IMR-90 (cell line): ENCODE measurements at regions not wholly inside any gene's neighbourhood (a gene's known extent, or its start where the extent isn't known, plus 50 kb on each side); places are given as distances from the start of the nearest gene placed in this dataset.

Experiments used
- ATAC-seq: fragments of 200-7000 bp; cut with Tn5 transposase; 2 replicates; pipeline ENCODE4 v1.9.1; 2020; ENCODE audit warnings: low read depth, mild to moderate bottlenecking, moderate library complexity
- BruUV-seq: library from RNA; stranded (reverse); fragments of 400-500 nt; replicated peaks from 2 replicates; lab custom pipeline; 2021; lab: Mats Ljungman, UMichigan
- CTCF ChIA-PET: fragments of 300-600 bp; formaldehyde crosslinking; extraction: SDS; loops from one replicate; lab custom pipeline; 2021; ENCODE audit warnings: antibody characterized with exemption; lab: Yijun Ruan, JAX
- POLR2A ChIA-PET: fragments of 300-600 bp; sonication (Branson Sonifier 250); formaldehyde crosslinking; loops from one replicate; lab custom pipeline; 2022; ENCODE audit warnings: antibody characterized with exemption; ENCODE audit not compliant: unreplicated experiment; lab: Charles Lee
- DNase-seq: peaks from one replicate; pipeline ENCODE4 v3.0.0; 2013
- H2AFZ ChIP-seq: replicated peaks from 2 replicates; pipeline ENCODE3; 2013; ENCODE audit warnings: low read length, mild to moderate bottlenecking; ENCODE audit not compliant: poor library complexity
- H2AK5ac ChIP-seq: 2 replicates; pipeline ENCODE4 v1.6.1; 2013; ENCODE audit warnings: low read depth, low read length, inconsistent platforms
- H2AK9ac ChIP-seq: replicated peaks from 2 replicates; pipeline ENCODE3; 2013; ENCODE audit warnings: mild to moderate bottlenecking, low read depth, low read length, moderate library complexity; ENCODE audit not compliant: poor library complexity
- H2BK120ac ChIP-seq: 2 replicates; pipeline ENCODE4 v1.6.1; 2013; ENCODE audit warnings: low read depth, low read length, inconsistent platforms
- H2BK15ac ChIP-seq: 3 replicates; pipeline ENCODE4 v1.6.1; 2013; ENCODE audit warnings: low read depth, low read length, inconsistent platforms
- H2BK20ac ChIP-seq: 2 replicates; pipeline ENCODE4 v1.6.1; 2013; ENCODE audit warnings: low read depth, mild to moderate bottlenecking, inconsistent platforms, low read length, moderate library complexity
- H2BK5ac ChIP-seq: 2 replicates; pipeline ENCODE4 v1.6.1; 2013; ENCODE audit warnings: mild to moderate bottlenecking, low read depth, low read length, inconsistent platforms; ENCODE audit not compliant: poor library complexity, severe bottlenecking
- H3K14ac ChIP-seq: replicated peaks from 2 replicates; pipeline ENCODE4 v1.6.1; 2013; ENCODE audit warnings: low read depth, low read length, inconsistent platforms
- H3K18ac ChIP-seq: 2 replicates; pipeline ENCODE4 v1.6.1; 2013; ENCODE audit warnings: low read depth, low read length, control low read depth
- H3K23ac ChIP-seq: 2 replicates; pipeline ENCODE4 v1.6.1; 2013; ENCODE audit warnings: low read depth, low read length, inconsistent platforms
- H3K27ac ChIP-seq: 2 replicates; pipeline ENCODE4 v1.5.1; 2013; ENCODE audit warnings: mild to moderate bottlenecking, control low read depth, low read length; ENCODE audit not compliant: insufficient read depth
- H3K27me3 ChIP-seq: 2 replicates; pipeline ENCODE4 v1.6.1; 2013; ENCODE audit warnings: low read length; ENCODE audit not compliant: control insufficient read depth, insufficient read depth
- H3K36me3 ChIP-seq: 2 replicates; pipeline ENCODE4 v1.6.1; 2013; ENCODE audit warnings: low read length, mixed read lengths; ENCODE audit not compliant: control insufficient read depth, insufficient read depth
- H3K4ac ChIP-seq: 2 replicates; pipeline ENCODE4 v1.6.1; 2013; ENCODE audit warnings: low read depth, low read length, inconsistent platforms
- H3K4me1 ChIP-seq: 2 replicates; pipeline ENCODE4 v1.6.1; 2013; ENCODE audit warnings: low read length, mixed read lengths; ENCODE audit not compliant: control insufficient read depth, insufficient read depth
- H3K4me2 ChIP-seq: 2 replicates; pipeline ENCODE4 v1.6.1; 2013; ENCODE audit warnings: low read depth, mild to moderate bottlenecking, control low read depth, low read length, moderate library complexity
- H3K4me3 ChIP-seq: 2 replicates; pipeline ENCODE4 v1.5.1; 2013; ENCODE audit warnings: low read depth, mild to moderate bottlenecking, control low read depth, low read length, moderate library complexity; ENCODE audit not compliant: insufficient read depth
- H3K56ac ChIP-seq: 2 replicates; pipeline ENCODE4 v1.6.1; 2013; ENCODE audit warnings: low read length, inconsistent platforms; ENCODE audit not compliant: insufficient read depth; ENCODE audit errors: extremely low read depth
- H3K79me1 ChIP-seq, 2 experiments: 2 replicates each; pipeline ENCODE4 v1.6.1; 2013; ENCODE audit warnings: low read length in 2 of 2, inconsistent platforms in 1 of 2, low read depth in 1 of 2
- H3K9ac ChIP-seq: 2 replicates; pipeline ENCODE4 v1.6.1; 2013; ENCODE audit warnings: low read depth, low read length, control low read depth
- H3K9me1 ChIP-seq: 2 replicates; pipeline ENCODE4 v1.6.1; 2013; ENCODE audit warnings: low read length, inconsistent platforms; ENCODE audit not compliant: insufficient read depth
- H3K9me3 ChIP-seq: 2 replicates; pipeline ENCODE4 v1.6.1; 2013; ENCODE audit warnings: low read length; ENCODE audit not compliant: control insufficient read depth, insufficient read depth
- H4K20me1 ChIP-seq: 2 replicates; pipeline ENCODE4 v1.6.1; 2013; ENCODE audit warnings: low read length, inconsistent platforms; ENCODE audit not compliant: insufficient read depth
- H4K5ac ChIP-seq: 2 replicates; pipeline ENCODE4 v1.6.1; 2013; ENCODE audit warnings: mild to moderate bottlenecking, low read depth, low read length, control low read depth
- H4K8ac ChIP-seq, 2 experiments: 2 replicates each; pipeline ENCODE4 v1.6.1; 2013; ENCODE audit warnings: low read depth in 2 of 2, low read length in 2 of 2, control low read depth in 1 of 2, inconsistent platforms in 1 of 2
- H4K91ac ChIP-seq: 2 replicates; pipeline ENCODE4 v1.6.1; 2013; ENCODE audit warnings: low read depth, low read length, inconsistent platforms; ENCODE audit not compliant: insufficient read depth
- BHLHE40 ChIP-seq: fragments of 150-350 bp; IDR thresholded peaks from 2 replicates; pipeline ENCODE4 v1.6.1; 2016; ENCODE audit warnings: mild to moderate bottlenecking, low read depth, low read length
- CEBPB ChIP-seq: IDR thresholded peaks from 2 replicates; pipeline ENCODE4 v1.6.1; 2012; ENCODE audit warnings: low read depth, low read length, improper control_type of control experiment
- CHD1 ChIP-seq: IDR thresholded peaks from 2 replicates; pipeline ENCODE4 v1.6.1; 2012; ENCODE audit warnings: low read depth, low read length, improper control_type of control experiment
- FOS ChIP-seq: fragments of 150-350 bp; IDR thresholded peaks from 2 replicates; pipeline ENCODE4 v1.6.1; 2016; ENCODE audit warnings: low read depth, low read length
- MAFK ChIP-seq: IDR thresholded peaks from 2 replicates; pipeline ENCODE4 v1.6.1; 2012; ENCODE audit warnings: low read depth, low read length, improper control_type of control experiment
- MAZ ChIP-seq: IDR thresholded peaks from 2 replicates; pipeline ENCODE4 v1.6.1; 2012; ENCODE audit warnings: low read depth, mild to moderate bottlenecking, low read length, improper control_type of control experiment, moderate library complexity, borderline replicate concordance
- MXI1 ChIP-seq: IDR thresholded peaks from 2 replicates; pipeline ENCODE4 v1.6.1; 2012; ENCODE audit warnings: low read depth, mild to moderate bottlenecking, low read length, moderate library complexity, borderline replicate concordance
- NFE2L2 ChIP-seq: fragments of 150-350 bp; IDR thresholded peaks from 2 replicates; pipeline ENCODE4 v1.6.1; 2016; ENCODE audit warnings: low read depth, mild to moderate bottlenecking, low read length
- POLR2A ChIP-seq: IDR thresholded peaks from 2 replicates; pipeline ENCODE4 v1.6.1; 2012; ENCODE audit warnings: mild to moderate bottlenecking, low read depth, low read length
- RAD21 ChIP-seq: IDR thresholded peaks from 2 replicates; pipeline ENCODE4 v1.6.1; 2012; ENCODE audit warnings: low read length, improper control_type of control experiment
- RCOR1 ChIP-seq: IDR thresholded peaks from 2 replicates; pipeline ENCODE4 v1.6.1; 2012; ENCODE audit warnings: mild to moderate bottlenecking, low read length, improper control_type of control experiment; ENCODE audit not compliant: insufficient replicate concordance
- RFX5 ChIP-seq: IDR thresholded peaks from 2 replicates; pipeline ENCODE4 v1.8.0; 2012; ENCODE audit warnings: low read depth, mild to moderate bottlenecking, low read length, moderate library complexity
- SMC3 ChIP-seq: fragments of 150-350 bp; IDR thresholded peaks from 2 replicates; pipeline ENCODE4 v1.6.1; 2016; ENCODE audit warnings: low read depth, mild to moderate bottlenecking, antibody characterized with exemption, low read length, moderate library complexity
- WGBS, 2 experiments: methylation state at CpG; one replicate each; pipeline versions ENCODE4 v1.1.5 to v1.1.7; 2013; ENCODE audit warnings: missing lambda C conversion rate in 2 of 2; ENCODE audit not compliant: insufficient read length in 1 of 2; ENCODE audit errors: extremely low coverage in 2 of 2; 5-methylcytosine and 5-hydroxymethylcytosine counted together
- dilution Hi-C: fragments of 300-500 bp; cut with HindIII; formaldehyde crosslinking; loops from one replicate; pipeline ENCODE4 v1.14.3; 2018; ENCODE audit warnings: low sequenced_read_pairs; ENCODE audit not compliant: unreplicated experiment
- in situ Hi-C: fragments of 300-500 bp; cut with MboI; formaldehyde crosslinking; loops from 3 replicates; pipeline ENCODE4 v1.14.3; 2019; ENCODE audit warnings: low sequenced_read_pairs, inconsistent platforms, mixed read lengths
- intact Hi-C: fragments of 100-400 bp; cut with micrococcal nuclease; formaldehyde crosslinking; loops from 2 replicates; pipeline ENCODE4 v1.10.0; 2022
- TF ChIP-seq, protein P1 (sequence below): conservative IDR thresholded peaks from 2 replicates; pipeline ENCODE4 v1.5.1; 2012; ENCODE audit warnings: mild to moderate bottlenecking, low read depth, low read length, improper control_type of control experiment
- TF ChIP-seq, protein P2 (sequence below): fragments of 150-350 bp; IDR thresholded peaks from 2 replicates; pipeline ENCODE4 v1.6.1; 2016; ENCODE audit warnings: low read depth, mild to moderate bottlenecking, low read length, moderate library complexity, borderline replicate concordance
- TF ChIP-seq, protein P3 (sequence below): fragments of 150-350 bp; IDR thresholded peaks from 2 replicates; pipeline ENCODE4 v1.6.1; 2017; ENCODE audit warnings: mild to moderate bottlenecking, antibody characterized with exemption, low read length, low read depth

DNA sequence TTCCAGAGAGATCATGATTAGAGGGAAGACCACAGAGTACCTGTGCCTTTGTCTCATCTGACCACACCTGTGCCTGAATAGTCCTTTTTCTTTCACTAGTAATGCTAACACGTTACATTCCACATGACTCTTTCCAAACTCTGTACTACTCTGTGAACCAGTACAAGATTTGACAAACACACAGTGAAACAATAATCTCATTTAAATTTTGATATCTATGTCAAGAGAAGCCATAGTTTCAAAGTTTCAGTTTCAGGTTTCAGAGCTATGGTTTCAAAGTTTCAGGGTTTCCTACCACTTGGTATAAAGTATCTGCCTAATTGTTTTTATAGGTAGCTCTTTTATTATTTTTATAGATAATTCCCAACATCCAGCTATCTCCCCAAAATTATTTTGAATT, 62.0 kb upstream of the PHACTR2 start:
- H2BK5ac ChIP-seq, result no peak overlapping the region
- peaks cover 8% of the 10 kb centered on the region for H3K4me1 ChIP-seq
- no peaks in the 10 kb centered on the region for H3K36me3 ChIP-seq
- H4K91ac ChIP-seq, result no peak overlapping the region
- H3K9me1 ChIP-seq, result peaks cover 3% of the 10 kb centered on the region; the same call in 1 of the 2 replicates
- H3K9me3 ChIP-seq, result no peaks in the 10 kb centered on the region
- no peak overlapping the region for H2BK15ac ChIP-seq
- H3K27me3 ChIP-seq, result no peaks in the 10 kb centered on the region
- intact Hi-C loops (no loop called here), in situ Hi-C loops (no loop called here), dilution Hi-C loops (no loop called here)
- H3K56ac ChIP-seq, result no peak overlapping the region
- H2BK120ac ChIP-seq, result no peak overlapping the region
- H3K79me1 ChIP-seq, result peaks cover 0 to 6% of the 10 kb centered on the region in 2 experiments; a peak in 2 of 4 replicates
- H3K23ac ChIP-seq, result no peak overlapping the region
- no peak overlapping the region for H3K14ac ChIP-seq
- no peak overlapping the region for H3K4me3 ChIP-seq
- ATAC-seq, result no peak
- no peak overlapping the region for H2AK5ac ChIP-seq
- TF ChIP-seq MXI1 (no peak), CHD1 (no peak), MAZ (no peak), BHLHE40 (no peak), RFX5 (no peak), NFE2L2 (no peak), CEBPB (no peak), SMC3 (no peak), RCOR1 (no peak), RAD21 (no peak), FOS (no peak), MAFK (no peak), POLR2A (no peak)
- TF ChIP-seq, protein P1, sequence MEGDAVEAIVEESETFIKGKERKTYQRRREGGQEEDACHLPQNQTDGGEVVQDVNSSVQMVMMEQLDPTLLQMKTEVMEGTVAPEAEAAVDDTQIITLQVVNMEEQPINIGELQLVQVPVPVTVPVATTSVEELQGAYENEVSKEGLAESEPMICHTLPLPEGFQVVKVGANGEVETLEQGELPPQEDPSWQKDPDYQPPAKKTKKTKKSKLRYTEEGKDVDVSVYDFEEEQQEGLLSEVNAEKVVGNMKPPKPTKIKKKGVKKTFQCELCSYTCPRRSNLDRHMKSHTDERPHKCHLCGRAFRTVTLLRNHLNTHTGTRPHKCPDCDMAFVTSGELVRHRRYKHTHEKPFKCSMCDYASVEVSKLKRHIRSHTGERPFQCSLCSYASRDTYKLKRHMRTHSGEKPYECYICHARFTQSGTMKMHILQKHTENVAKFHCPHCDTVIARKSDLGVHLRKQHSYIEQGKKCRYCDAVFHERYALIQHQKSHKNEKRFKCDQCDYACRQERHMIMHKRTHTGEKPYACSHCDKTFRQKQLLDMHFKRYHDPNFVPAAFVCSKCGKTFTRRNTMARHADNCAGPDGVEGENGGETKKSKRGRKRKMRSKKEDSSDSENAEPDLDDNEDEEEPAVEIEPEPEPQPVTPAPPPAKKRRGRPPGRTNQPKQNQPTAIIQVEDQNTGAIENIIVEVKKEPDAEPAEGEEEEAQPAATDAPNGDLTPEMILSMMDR, result no peak
- TF ChIP-seq, protein P2, sequence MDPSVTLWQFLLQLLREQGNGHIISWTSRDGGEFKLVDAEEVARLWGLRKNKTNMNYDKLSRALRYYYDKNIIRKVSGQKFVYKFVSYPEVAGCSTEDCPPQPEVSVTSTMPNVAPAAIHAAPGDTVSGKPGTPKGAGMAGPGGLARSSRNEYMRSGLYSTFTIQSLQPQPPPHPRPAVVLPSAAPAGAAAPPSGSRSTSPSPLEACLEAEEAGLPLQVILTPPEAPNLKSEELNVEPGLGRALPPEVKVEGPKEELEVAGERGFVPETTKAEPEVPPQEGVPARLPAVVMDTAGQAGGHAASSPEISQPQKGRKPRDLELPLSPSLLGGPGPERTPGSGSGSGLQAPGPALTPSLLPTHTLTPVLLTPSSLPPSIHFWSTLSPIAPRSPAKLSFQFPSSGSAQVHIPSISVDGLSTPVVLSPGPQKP, result no peak
- TF ChIP-seq, protein P3, sequence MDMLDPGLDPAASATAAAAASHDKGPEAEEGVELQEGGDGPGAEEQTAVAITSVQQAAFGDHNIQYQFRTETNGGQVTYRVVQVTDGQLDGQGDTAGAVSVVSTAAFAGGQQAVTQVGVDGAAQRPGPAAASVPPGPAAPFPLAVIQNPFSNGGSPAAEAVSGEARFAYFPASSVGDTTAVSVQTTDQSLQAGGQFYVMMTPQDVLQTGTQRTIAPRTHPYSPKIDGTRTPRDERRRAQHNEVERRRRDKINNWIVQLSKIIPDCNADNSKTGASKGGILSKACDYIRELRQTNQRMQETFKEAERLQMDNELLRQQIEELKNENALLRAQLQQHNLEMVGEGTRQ, result no peak
- no peak overlapping the region for H3K9ac ChIP-seq
- no peak overlapping the region for H3K4ac ChIP-seq
- no peak overlapping the region for H2AFZ ChIP-seq
- no peak overlapping the region for H2BK20ac ChIP-seq
- H4K8ac ChIP-seq, result no peak overlapping the region
- no peaks in the 10 kb centered on the region for H4K20me1 ChIP-seq
- H3K4me2 ChIP-seq, result no peak overlapping the region
- ChIA-PET CTCF (no interaction called here), POLR2A (no interaction called here)
- no CpG with 5 or more reads among the region's 1 CpG for WGBS, 2 experiments
- H2AK9ac ChIP-seq, result no peak overlapping the region
- no peak for DNase-seq
- no peak overlapping the region for H3K27ac ChIP-seq
- BruUV-seq, result no TSS peak
- H4K5ac ChIP-seq, result no peak overlapping the region
- no peak overlapping the region for H3K18ac ChIP-seq
